GM18867 (cell line): ENCODE measurements at regions not wholly inside any gene's neighbourhood (a gene's known extent, or its start where the extent isn't known, plus 50 kb on each side); places are given as distances from the start of the nearest gene placed in this dataset.

Experiments used
- ATAC-seq: cut with Tn5 transposase; IDR thresholded peaks from one replicate; pipeline ENCODE4 v1.9.1; 2021; ENCODE audit warnings: mild to moderate bottlenecking, moderate library complexity; ENCODE audit not compliant: unreplicated experiment

- ATAC-seq, result no peak
These were observed 236.7 kb downstream of the BRD1 start for GRCh38 chr22:49590851-49591445.

GRCh38 chr22:49590381-49590780 is 237.3 kb downstream of the BRD1 start:
- ATAC-seq, result no peak

GRCh38 chr22:49589811-49590210 is 237.9 kb downstream of the BRD1 start:
- no peak for ATAC-seq

- no peak for ATAC-seq
These were observed 238.4 kb downstream of the BRD1 start for GRCh38 chr22:49589301-49589700.

- ATAC-seq, result no peak
These were observed 238.9 kb downstream of the BRD1 start for GRCh38 chr22:49588739-49589138.

GRCh38 chr22:49587987-49588386 is 239.7 kb downstream of the BRD1 start:
- ATAC-seq, result no peak

- ATAC-seq, result no peak
These were observed 240.3 kb downstream of the BRD1 start for GRCh38 chr22:49587421-49587820.

- no peak for ATAC-seq
These were observed 240.8 kb downstream of the BRD1 start for GRCh38 chr22:49586873-49587272.

GRCh38 chr22:49586244-49586748 is 241.4 kb downstream of the BRD1 start:
- no peak for ATAC-seq

- no peak for ATAC-seq
These were observed 242.0 kb downstream of the BRD1 start for GRCh38 chr22:49585461-49586243.

GRCh38 chr22:49583886-49584505 is 243.7 kb downstream of the BRD1 start:
- ATAC-seq, result no peak

- no peak for ATAC-seq
These were observed 244.3 kb downstream of the BRD1 start for GRCh38 chr22:49583341-49583740.

- no peak for ATAC-seq
These were observed 245.0 kb downstream of the BRD1 start for GRCh38 chr22:49582678-49583077.

GRCh38 chr22:49582181-49582580 is 245.5 kb downstream of the BRD1 start:
- no peak for ATAC-seq

GRCh38 chr22:49580024-49580423 is 247.6 kb downstream of the BRD1 start:
- no peak for ATAC-seq

- no peak for ATAC-seq
These were observed 250.3 kb downstream of the BRD1 start for GRCh38 chr22:49577168-49578060.

GRCh38 chr22:49576241-49577141 is 251.2 kb downstream of the BRD1 start:
- ATAC-seq, result no peak

- no peak for ATAC-seq
These were observed 252.0 kb downstream of the BRD1 start for GRCh38 chr22:49575703-49576081.

- ATAC-seq, result no peak
These were observed 252.6 kb downstream of the BRD1 start for GRCh38 chr22:49574881-49575702.
